Lung microvascular endothelial cell (primary cell): ENCODE measurements at regions not wholly inside any gene's neighbourhood (a gene's known extent, or its start where the extent isn't known, plus 50 kb on each side); places are given as distances from the start of the nearest gene placed in this dataset.
"Not testable (repeated sequence)": the region's sequence is repeated elsewhere in the genome, so short reads cannot be mapped to it uniquely, and the experiment has no call there.

Experiments
- DNase-seq, 2 donors: peaks; one replicate each; pipeline versions ENCODE4 v3.0.0 to v3.0.0-alpha.2; 2010; ENCODE audit warnings: low read depth in 2 of 2

DNA sequence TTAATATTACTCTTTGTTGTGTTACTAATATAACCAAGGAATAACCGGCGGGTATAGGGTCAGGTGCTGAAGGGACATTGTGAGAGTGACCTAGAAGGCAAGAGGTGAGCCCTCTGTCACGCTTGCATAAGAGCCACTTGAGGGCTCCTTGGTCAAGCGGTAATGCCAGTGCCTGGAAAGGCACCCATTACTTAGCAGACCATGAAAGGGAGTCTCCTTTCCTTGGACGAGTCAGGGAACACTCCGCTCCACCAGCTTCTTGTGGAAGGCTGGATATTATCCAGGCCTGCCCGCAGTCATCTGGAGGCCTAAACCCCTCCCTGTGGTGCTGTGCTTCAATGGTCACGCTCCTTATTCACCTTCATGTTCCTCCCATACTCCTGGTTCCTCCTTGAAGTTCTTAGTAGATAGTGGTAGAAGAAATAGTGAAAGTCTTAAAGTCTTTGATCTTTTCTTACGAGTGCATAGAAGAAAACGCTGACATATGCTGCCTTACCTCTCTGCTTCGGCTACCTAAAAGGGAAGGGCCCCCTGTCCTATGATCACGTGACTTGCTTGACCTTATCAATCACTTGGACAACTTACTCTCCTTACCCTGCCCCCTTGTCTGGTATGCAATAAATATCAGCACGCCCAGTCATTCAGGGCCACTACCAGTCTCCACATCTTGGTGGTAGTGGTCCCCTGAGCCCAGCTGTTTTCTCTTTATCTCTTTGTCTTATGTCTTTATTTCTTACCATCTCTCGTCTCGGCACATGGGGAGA lies 59.6 kb upstream of the DMRTB1 start:
- DNase-seq: not testable (repeated sequence)

- DNase-seq: peak in 1 of 2 donors; percentile 19
Measured at GRCh38 chr1:53400761-53401674, 58.2 kb upstream of the DMRTB1 start.

GRCh38 chr1:53401813-53402745 lies 57.1 kb upstream of the DMRTB1 start:
- DNase-seq: no peak

GRCh38 chr1:53402891-53403655 lies 56.1 kb upstream of the DMRTB1 start:
- no peak for DNase-seq

DNA sequence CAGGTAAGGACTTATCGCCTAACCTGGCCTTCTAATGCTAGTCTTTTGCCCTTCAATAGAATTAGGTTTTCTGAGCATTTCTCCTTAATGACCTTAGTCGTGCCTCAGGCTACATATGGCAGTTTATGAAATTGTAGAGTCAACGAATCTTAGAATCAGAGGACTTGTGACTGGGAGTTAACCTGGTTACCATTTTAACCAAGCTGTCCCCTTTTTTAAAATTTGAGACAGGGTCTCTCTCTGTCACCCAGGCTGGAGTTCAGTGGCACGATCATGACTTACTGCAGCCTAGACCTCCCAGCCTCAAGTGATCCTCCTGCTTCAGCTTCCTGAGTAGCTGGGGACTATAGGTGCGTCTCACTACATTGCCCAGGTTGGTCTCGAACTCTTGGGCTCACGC lies 53.5 kb upstream of the DMRTB1 start:
- DNase-seq: no peak

DNA sequence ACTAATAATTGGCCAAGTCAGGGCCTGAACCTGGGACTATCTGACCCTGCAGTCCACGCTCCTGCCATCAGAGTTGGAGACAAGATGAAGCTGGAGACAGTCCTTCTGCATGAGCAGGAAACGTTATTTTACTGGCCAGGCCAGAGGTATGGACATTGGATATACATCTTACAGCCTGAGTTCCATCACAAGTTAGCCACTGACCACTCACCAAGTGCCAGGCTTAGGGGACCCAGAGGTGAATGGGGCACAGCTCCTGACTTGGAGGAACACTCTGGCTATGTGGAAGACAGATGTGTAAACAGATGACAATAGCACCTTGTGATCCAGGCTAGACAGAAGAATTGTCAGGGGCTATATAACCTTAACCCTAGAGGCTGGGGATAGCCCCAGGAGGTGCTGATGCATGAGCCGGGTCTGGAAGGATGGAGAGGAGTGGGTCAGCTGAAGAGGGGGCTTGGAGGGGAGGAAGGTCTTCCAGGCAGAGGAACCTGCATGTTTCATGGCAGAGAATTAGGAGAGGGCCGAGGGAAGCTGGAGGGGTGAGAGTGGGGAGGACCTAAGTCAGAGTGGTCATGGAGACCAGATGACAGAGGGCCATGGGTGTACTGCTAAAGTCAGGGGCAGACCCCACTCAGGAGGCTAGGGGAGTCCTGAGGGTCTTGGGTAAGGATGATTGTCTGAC lies 52.5 kb upstream of the DMRTB1 start:
- no peak for DNase-seq

GRCh38 chr1:53408013-53408754 lies 51.0 kb upstream of the DMRTB1 start:
- no peak for DNase-seq

DNA sequence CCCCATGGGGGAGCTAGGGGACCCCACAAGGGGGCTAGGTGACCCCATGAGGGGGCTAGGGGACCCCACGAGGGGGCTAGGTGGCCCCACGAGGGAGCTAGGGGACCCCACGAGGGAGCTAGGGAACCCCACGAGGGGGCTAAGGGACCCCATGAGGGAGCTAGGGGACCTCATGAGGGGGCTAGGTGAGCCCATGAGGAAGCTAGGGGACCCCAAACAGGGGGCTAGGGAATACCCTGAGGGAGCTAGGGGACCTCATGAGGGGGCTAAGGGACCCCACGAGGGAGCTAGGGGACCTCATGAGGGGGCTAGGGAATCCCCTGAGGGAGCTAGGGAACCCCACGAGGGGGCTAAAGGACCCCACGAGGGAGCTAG lies 50.5 kb upstream of the DMRTB1 start:
- DNase-seq: no peak

DNA sequence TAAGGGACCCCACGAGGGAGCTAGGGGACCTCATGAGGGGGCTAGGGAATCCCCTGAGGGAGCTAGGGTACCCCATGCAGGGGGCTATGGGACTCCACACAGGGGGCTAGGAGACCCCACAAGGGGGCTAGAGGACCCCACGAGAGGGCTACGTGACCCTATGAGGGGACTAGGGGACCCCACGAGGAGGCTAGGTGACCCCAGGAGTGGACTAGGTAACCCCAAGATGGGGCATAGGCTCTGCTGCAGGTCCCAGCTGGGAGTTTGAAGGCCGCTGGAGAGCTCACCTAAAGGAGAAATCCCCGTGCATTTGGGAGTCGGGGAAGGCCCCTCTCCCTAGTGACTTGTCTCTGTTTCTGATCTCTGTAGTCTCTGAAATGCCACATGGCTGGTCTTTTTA lies 50.0 kb upstream of the DMRTB1 start:
- DNase-seq: no peak
